ENCODE measurements at regions not wholly inside any gene's neighbourhood (a gene's known extent, or its start where the extent isn't known, plus 50 kb on each side); places are given as distances from the start of the nearest gene placed in this dataset.

GRCh38 chr11:72511393-72512047 lies 77.2 kb upstream of the CLPB start:
- TF ChIP-seq POLR2A (IDR thresholded peaks at IDR 0.05): no peak
- no peak for TF ChIP-seq EP300 (IDR thresholded peaks at IDR 0.05)
- no peak for TF ChIP-seq POLR2AphosphoS5 (IDR thresholded peaks at IDR 0.05)
- no peak for TF ChIP-seq CTCF (IDR thresholded peaks at IDR 0.05)
- H3K27ac ChIP-seq: no peak overlapping the region
- H3K27me3 ChIP-seq: no peaks in the 10 kb centered on the region
- H3K4me1 ChIP-seq: no peaks in the 10 kb centered on the region
- H3K4me3 ChIP-seq: no peak overlapping the region
- no peak for DNase-seq (ENCODE audit: low spot score in 2 of 2)
- no peaks in the 10 kb centered on the region for H3K36me3 ChIP-seq
- peaks cover 8% of the 10 kb centered on the region for H3K9me3 ChIP-seq

GRCh38 chr11:72507050-72507449 lies 72.7 kb upstream of the CLPB start:
- no peak for TF ChIP-seq POLR2A (IDR thresholded peaks at IDR 0.05)
- TF ChIP-seq CTCF (IDR thresholded peaks at IDR 0.05): no peak
- no peak for TF ChIP-seq EP300 (IDR thresholded peaks at IDR 0.05)
- TF ChIP-seq POLR2AphosphoS5 (IDR thresholded peaks at IDR 0.05): no peak
- Histone ChIP-seq H3K4me3 (no peak overlapping the region), H3K9me3 (peaks cover 8% of the 10 kb centered on the region), H3K4me1 (no peaks in the 10 kb centered on the region), H3K36me3 (no peaks in the 10 kb centered on the region), H3K27ac (no peak overlapping the region), H3K27me3 (no peaks in the 10 kb centered on the region)
- WGBS: 95% methylated on average over 2 of the region's 2 CpGs
- no peak for DNase-seq (ENCODE audit: low spot score in 2 of 2)

- DNase-seq (ENCODE audit: low spot score in 2 of 2): no peak
- 48% methylated on average over 3 of the region's 3 CpGs for WGBS
- Histone ChIP-seq H3K27me3 (no peaks in the 10 kb centered on the region), H3K27ac (no peak overlapping the region), H3K36me3 (no peaks in the 10 kb centered on the region), H3K4me1 (no peaks in the 10 kb centered on the region), H3K9me3 (peaks cover 4% of the 10 kb centered on the region), H3K4me3 (no peak overlapping the region)
- TF ChIP-seq CTCF (IDR thresholded peaks at IDR 0.05) (no peak), EP300 (IDR thresholded peaks at IDR 0.05) (no peak), POLR2AphosphoS5 (IDR thresholded peaks at IDR 0.05) (no peak), POLR2A (IDR thresholded peaks at IDR 0.05) (no peak)
These were observed 63.4 kb upstream of the CLPB start for GRCh38 chr11:72497731-72498130.

- Histone ChIP-seq H3K27ac (no peak overlapping the region), H3K4me1 (no peaks in the 10 kb centered on the region), H3K36me3 (no peaks in the 10 kb centered on the region), H3K9me3 (no peaks in the 10 kb centered on the region), H3K4me3 (no peak overlapping the region), H3K27me3 (no peaks in the 10 kb centered on the region)
- no peak for TF ChIP-seq POLR2AphosphoS5 (IDR thresholded peaks at IDR 0.05)
- no peak for TF ChIP-seq CTCF (IDR thresholded peaks at IDR 0.05)
- no peak for TF ChIP-seq POLR2A (IDR thresholded peaks at IDR 0.05)
- TF ChIP-seq EP300 (IDR thresholded peaks at IDR 0.05): no peak
- WGBS: 73% methylated on average over 1 of the region's 1 CpG
- no peak for DNase-seq (ENCODE audit: low spot score in 2 of 2)
These were observed 59.7 kb upstream of the CLPB start for GRCh38 chr11:72494109-72494429.

- TF ChIP-seq POLR2AphosphoS5 (IDR thresholded peaks at IDR 0.05) (no peak), CTCF (IDR thresholded peaks at IDR 0.05) (no peak), POLR2A (IDR thresholded peaks at IDR 0.05) (no peak), EP300 (IDR thresholded peaks at IDR 0.05) (no peak)
- H3K4me1 ChIP-seq: no peaks in the 10 kb centered on the region
- 55% methylated on average over 2 of the region's 2 CpGs for WGBS
- no peak overlapping the region for H3K27ac ChIP-seq
- no peak overlapping the region for H3K4me3 ChIP-seq
- no peaks in the 10 kb centered on the region for H3K9me3 ChIP-seq
- H3K27me3 ChIP-seq: no peaks in the 10 kb centered on the region
- no peaks in the 10 kb centered on the region for H3K36me3 ChIP-seq
- no peak for DNase-seq (ENCODE audit: low spot score in 2 of 2)
These were observed 59.2 kb upstream of the CLPB start for GRCh38 chr11:72493426-72494108.

Data from suprapubic skin (tissue), 4 donors.